SK-N-SH treated with all-trans-retinoic acid at 6 μM for 48 hours (cell line): ENCODE measurements at regions not wholly inside any gene's neighbourhood (a gene's known extent, or its start where the extent isn't known, plus 50 kb on each side); places are given as distances from the start of the nearest gene placed in this dataset.

Experiments used
- ATAC-seq: fragments of 200-7000 bp; cut with Tn5 transposase; 3 replicates; pipeline ENCODE4 v1.9.1; 2020; ENCODE audit warnings: mild to moderate bottlenecking, moderate library complexity
- ARNTL ChIP-seq: fragments of 450-650 bp; formaldehyde crosslinking; IDR thresholded peaks from 2 replicates; pipeline ENCODE4 v1.5.0; 2020; ENCODE audit warnings: low read depth, mild to moderate bottlenecking, moderate library complexity, borderline replicate concordance
- BACH2 ChIP-seq: fragments of 250-450 bp; sonication (Bioruptor Pico); IDR thresholded peaks from 2 replicates; pipeline ENCODE4 v1.9.0; 2021; ENCODE audit warnings: mild to moderate bottlenecking, borderline replicate concordance
- CREB5 ChIP-seq: fragments of 250-450 bp; sonication (Bioruptor Pico); IDR thresholded peaks from 2 replicates; pipeline ENCODE4 v1.5.1; 2020; ENCODE audit warnings: low read depth, mild to moderate bottlenecking, moderate library complexity
- CSDC2 ChIP-seq: fragments of 250-450 bp; sonication (Bioruptor Pico); IDR thresholded peaks from 2 replicates; pipeline ENCODE4 v1.5.0; 2020; ENCODE audit warnings: mild to moderate bottlenecking, moderate library complexity
- CSRNP3 ChIP-seq: fragments of 250-450 bp; sonication (Bioruptor Pico); IDR thresholded peaks from 2 replicates; pipeline ENCODE4 v1.5.1; 2021; ENCODE audit warnings: mild to moderate bottlenecking, moderate library complexity
- ESRRG ChIP-seq: fragments of 250-450 bp; sonication (Bioruptor Pico); IDR thresholded peaks from 2 replicates; pipeline ENCODE4 v1.6.1; 2021; ENCODE audit warnings: mild to moderate bottlenecking
- GLIS3 ChIP-seq: fragments of 250-450 bp; sonication (Bioruptor Pico); IDR thresholded peaks from 2 replicates; pipeline ENCODE4 v1.5.0; 2020; ENCODE audit warnings: mild to moderate bottlenecking, moderate library complexity
- ISL1 ChIP-seq: fragments of 250-450 bp; sonication (Bioruptor Pico); IDR thresholded peaks from 2 replicates; pipeline ENCODE4 v2.1.2; 2022; ENCODE audit warnings: mild to moderate bottlenecking, moderate library complexity
- OSR1 ChIP-seq: fragments of 250-450 bp; sonication (Bioruptor Pico); IDR thresholded peaks from 2 replicates; pipeline ENCODE4 v1.8.0; 2022; ENCODE audit warnings: moderate library complexity, mild to moderate bottlenecking, inconsistent platforms
- PATZ1 ChIP-seq: fragments of 250-450 bp; sonication (Bioruptor Pico); IDR thresholded peaks from 2 replicates; pipeline ENCODE4 v1.8.0; 2020; ENCODE audit warnings: mild to moderate bottlenecking, moderate library complexity, borderline replicate concordance
- POU6F1 ChIP-seq: fragments of 250-450 bp; sonication (Bioruptor Pico); IDR thresholded peaks from 2 replicates; pipeline ENCODE4 v1.8.0; 2021; ENCODE audit warnings: low read depth, mild to moderate bottlenecking, moderate library complexity, borderline replicate concordance
- PPARA ChIP-seq: fragments of 250-450 bp; sonication (Bioruptor Pico); IDR thresholded peaks from 2 replicates; pipeline ENCODE4 v1.5.0; 2020; ENCODE audit warnings: mild to moderate bottlenecking, borderline replicate concordance
- RARB ChIP-seq: fragments of 250-450 bp; sonication (Bioruptor Pico); IDR thresholded peaks from 2 replicates; pipeline ENCODE4 v1.8.0; 2021; ENCODE audit warnings: mild to moderate bottlenecking, moderate library complexity
- SNAI2 ChIP-seq: fragments of 250-450 bp; sonication (Bioruptor Pico); IDR thresholded peaks from 2 replicates; pipeline ENCODE4 v1.5.0; 2020; ENCODE audit warnings: mild to moderate bottlenecking, moderate library complexity
- TCF4 ChIP-seq: fragments of 250-450 bp; sonication (Bioruptor Pico); IDR thresholded peaks from 2 replicates; pipeline ENCODE4 v1.8.0; 2021; ENCODE audit warnings: mild to moderate bottlenecking, moderate library complexity, borderline replicate concordance
- TOX ChIP-seq: fragments of 250-450 bp; sonication (Bioruptor Pico); IDR thresholded peaks from 2 replicates; pipeline ENCODE4 v1.8.0; 2021; ENCODE audit warnings: mild to moderate bottlenecking, moderate library complexity, borderline replicate concordance
- TSHZ2 ChIP-seq: fragments of 250-450 bp; sonication (Bioruptor Pico); IDR thresholded peaks from 2 replicates; pipeline ENCODE4 v1.5.0; 2020; ENCODE audit warnings: mild to moderate bottlenecking, moderate library complexity
- ZC3H10 ChIP-seq: fragments of 250-450 bp; sonication (Bioruptor Pico); IDR thresholded peaks from 2 replicates; pipeline ENCODE4 v1.5.1; 2021; ENCODE audit warnings: mild to moderate bottlenecking, moderate library complexity
- ZFP3 ChIP-seq: fragments of 250-450 bp; sonication (Bioruptor Pico); IDR thresholded peaks from 2 replicates; pipeline ENCODE4 v1.5.0; 2020; ENCODE audit warnings: mild to moderate bottlenecking, moderate library complexity
- ZFP30 ChIP-seq: fragments of 450-650 bp; formaldehyde crosslinking; IDR thresholded peaks from 2 replicates; pipeline ENCODE4 v1.5.0; 2022; ENCODE audit warnings: mild to moderate bottlenecking, moderate library complexity
- ZNF565 ChIP-seq: fragments of 450-650 bp; formaldehyde crosslinking; conservative IDR thresholded peaks from 2 replicates; pipeline ENCODE4 v1.5.0; 2020; ENCODE audit warnings: low read depth, mild to moderate bottlenecking, moderate library complexity
- ZNF70 ChIP-seq: fragments of 450-650 bp; formaldehyde crosslinking; IDR thresholded peaks from 2 replicates; pipeline ENCODE4 v1.5.0; 2020; ENCODE audit warnings: mild to moderate bottlenecking, moderate library complexity
- ZNF8 ChIP-seq: fragments of 450-650 bp; formaldehyde crosslinking; IDR thresholded peaks from 2 replicates; pipeline ENCODE4 v1.5.0; 2020; ENCODE audit warnings: mild to moderate bottlenecking, moderate library complexity

- TF ChIP-seq RARB (CRISPR knock-in tag) (no peak), ZFP30 (no peak), CSRNP3 (CRISPR knock-in tag) (no peak), ZNF8 (CRISPR knock-in tag) (no peak), OSR1 (no peak), BACH2 (CRISPR knock-in tag) (no peak), GLIS3 (no peak), TCF4 (no peak), POU6F1 (CRISPR knock-in tag) (no peak), PATZ1 (CRISPR knock-in tag) (no peak), ISL1 (no peak)
Measured at GRCh38 chr9:82080265-82080664, 91.7 kb downstream of the SPATA31D1 start.

GRCh38 chr9:82081496-82081895 is 92.9 kb downstream of the SPATA31D1 start:
- TF ChIP-seq GLIS3 (no peak), SNAI2 (CRISPR knock-in tag) (no peak), OSR1 (no peak), ZFP30 (no peak), POU6F1 (CRISPR knock-in tag) (no peak), ZFP3 (CRISPR knock-in tag) (no peak), CSRNP3 (CRISPR knock-in tag) (no peak), CREB5 (CRISPR knock-in tag) (no peak), BACH2 (CRISPR knock-in tag) (no peak), ESRRG (CRISPR knock-in tag) (no peak), ISL1 (no peak), PATZ1 (CRISPR knock-in tag) (no peak), ZC3H10 (CRISPR knock-in tag) (no peak)
- no peak for ATAC-seq

More at GRCh38 chr9:82080265-82080664, 91.7 kb downstream of the SPATA31D1 start:
- ATAC-seq = no peak

- no peak for ATAC-seq
- TF ChIP-seq GLIS3 (no peak), SNAI2 (CRISPR knock-in tag) (no peak), ARNTL (CRISPR knock-in tag) (no peak), ISL1 (no peak), ZNF70 (CRISPR knock-in tag) (no peak), BACH2 (CRISPR knock-in tag) (no peak), OSR1 (no peak), TSHZ2 (no peak), ESRRG (CRISPR knock-in tag) (no peak), ZFP30 (no peak), TOX (CRISPR knock-in tag) (no peak), RARB (CRISPR knock-in tag) (no peak), ZC3H10 (CRISPR knock-in tag) (no peak), PPARA (CRISPR knock-in tag) (no peak), CSDC2 (CRISPR knock-in tag) (no peak), ZNF565 (CRISPR knock-in tag) (no peak)
Measured at GRCh38 chr9:82082563-82082962, 94.0 kb downstream of the SPATA31D1 start.
